Activated CD8-positive, alpha-beta memory T cell treated with anti-CD3 and anti-CD28 coated beads, Interleukin-2, amount 10 ng/mL, durations not matched to agents 7 days and 5 days (primary cell): ENCODE measurements at regions not wholly inside any gene's neighbourhood (a gene's known extent, or its start where the extent isn't known, plus 50 kb on each side); places are given as distances from the start of the nearest gene placed in this dataset.

ENCODE experiments used
- ATAC-seq: fragments of 150-1000 bp; cut with Tn5 transposase; one replicate; pipeline ENCODE4 v1.10.0; 2021; ENCODE audit warnings: moderate library complexity
- CTCF ChIA-PET: fragments of 350-600 bp; sonication (Branson Sonifier 250); formaldehyde crosslinking; loops from one replicate; lab custom pipeline; 2021; ENCODE audit warnings: antibody characterized with exemption; lab: Charles Lee
- DNase-seq: peaks from one replicate; pipeline ENCODE4 v3.0.0-alpha.2; 2020
- H3K27ac Mint-ChIP-seq: one replicate; pipeline ENCODE4 v1.8.0; 2021; ENCODE audit warnings: mild to moderate bottlenecking, mixed read lengths
- H3K27me3 Mint-ChIP-seq: one replicate; pipeline ENCODE4 v1.8.0; 2021; ENCODE audit warnings: mixed read lengths
- H3K36me3 Mint-ChIP-seq: one replicate; pipeline ENCODE4 v1.8.0; 2021; ENCODE audit warnings: mild to moderate bottlenecking, mixed read lengths
- H3K4me1 Mint-ChIP-seq: one replicate; pipeline ENCODE4 v1.8.0; 2021; ENCODE audit warnings: mixed read lengths
- H3K4me3 Mint-ChIP-seq: one replicate; pipeline ENCODE4 v1.8.0; 2021; ENCODE audit warnings: mild to moderate bottlenecking, moderate library complexity, mixed read lengths
- H3K9me3 Mint-ChIP-seq: one replicate; pipeline ENCODE4 v1.8.0; 2022; ENCODE audit warnings: low read depth, mixed read lengths

DNA sequence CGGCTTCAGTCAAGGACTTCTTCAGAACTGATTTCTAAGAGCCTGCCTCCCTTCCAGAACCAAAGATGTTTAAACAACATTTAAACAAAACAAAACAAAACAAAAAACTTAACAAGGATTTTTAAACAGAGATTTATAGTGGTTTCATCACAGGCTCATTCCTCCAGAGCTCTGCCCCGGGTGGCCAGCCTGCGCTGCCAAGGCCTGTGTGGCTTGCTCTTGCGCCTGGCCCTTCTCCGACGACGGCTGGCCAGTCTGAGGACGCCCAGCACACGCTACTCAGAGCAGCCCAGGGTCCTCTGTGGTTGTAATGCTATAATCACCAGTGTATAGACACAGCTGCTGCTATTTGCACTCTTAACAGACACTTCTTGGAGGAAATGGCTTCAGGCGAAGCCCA is 307.2 kb upstream of the MYOCD start:
- Mint-ChIP-seq H3K9me3 (peaks cover 6% of the 10 kb centered on the region), H3K27ac (no peak overlapping the region)
- CTCF ChIA-PET = no interaction called here

DNA sequence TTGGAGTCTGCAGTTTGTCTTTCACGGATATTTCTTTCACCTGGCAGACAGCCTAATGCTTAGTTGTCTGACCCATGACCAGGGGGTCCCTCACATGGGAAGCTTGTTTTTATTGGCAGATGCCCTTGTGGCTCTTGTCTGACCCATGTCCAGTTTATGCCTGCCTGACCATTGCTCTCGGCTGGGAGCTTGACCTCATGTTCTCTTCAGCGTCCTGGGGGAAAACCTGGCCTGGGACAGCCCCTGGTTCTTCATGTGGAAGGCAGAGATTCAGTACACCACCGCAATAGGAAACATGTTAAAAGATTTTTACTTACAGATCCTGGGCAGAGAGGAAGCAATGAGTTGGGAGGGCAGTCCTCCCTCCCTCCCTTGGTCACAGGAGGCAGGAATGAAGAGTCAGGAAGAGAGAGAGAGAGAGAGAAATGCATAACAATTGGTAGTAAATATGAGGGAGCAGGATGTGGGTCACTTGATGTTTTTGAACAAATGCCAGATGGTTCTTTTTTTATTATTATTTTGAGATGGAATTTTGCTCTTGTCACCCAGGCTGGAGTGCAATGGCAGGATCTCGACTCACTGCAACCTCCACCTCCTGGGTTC is 302.7 kb upstream of the MYOCD start:
- Mint-ChIP-seq H3K9me3 (peaks cover 13% of the 10 kb centered on the region), H3K27ac (no peak overlapping the region), H3K27me3 (no peaks in the 10 kb centered on the region), H3K4me3 (no peak overlapping the region), H3K4me1 (no peaks in the 10 kb centered on the region), H3K36me3 (no peaks in the 10 kb centered on the region)
- no peak for ATAC-seq
- DNase-seq = no peak
- CTCF ChIA-PET = no interaction called here

More for the DNA sequence above, 307.2 kb upstream of the MYOCD start:
- DNase-seq (no peak), ATAC-seq (no peak)
- Mint-ChIP-seq H3K4me1 (no peaks in the 10 kb centered on the region), H3K36me3 (no peaks in the 10 kb centered on the region), H3K4me3 (no peak overlapping the region), H3K27me3 (no peaks in the 10 kb centered on the region)

DNA sequence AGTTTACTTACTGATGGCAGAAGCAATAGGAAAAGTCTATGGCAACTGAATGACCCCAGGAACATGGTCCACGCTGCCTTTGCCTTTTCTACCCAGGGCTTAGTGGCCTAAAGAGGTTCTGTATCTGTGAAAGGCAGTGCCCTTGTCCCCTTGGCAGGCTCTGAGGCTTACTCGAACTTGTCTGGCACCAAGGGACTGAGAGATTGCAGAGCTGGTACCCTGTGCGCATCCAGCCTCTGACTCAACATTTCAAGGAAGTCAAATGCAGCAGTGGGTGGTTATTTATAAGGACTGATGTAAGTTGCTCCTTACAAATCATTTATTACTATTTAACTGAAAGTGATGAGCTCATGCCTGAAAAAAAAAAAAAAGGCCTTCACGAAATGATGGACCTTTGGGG is 299.9 kb upstream of the MYOCD start:
- CTCF ChIA-PET = no interaction called here
- DNase-seq = no peak
- Mint-ChIP-seq H3K9me3 (peaks cover 15% of the 10 kb centered on the region), H3K4me1 (no peaks in the 10 kb centered on the region), H3K36me3 (no peaks in the 10 kb centered on the region), H3K27me3 (no peaks in the 10 kb centered on the region), H3K27ac (no peak overlapping the region), H3K4me3 (no peak overlapping the region)
- ATAC-seq = no peak

DNA sequence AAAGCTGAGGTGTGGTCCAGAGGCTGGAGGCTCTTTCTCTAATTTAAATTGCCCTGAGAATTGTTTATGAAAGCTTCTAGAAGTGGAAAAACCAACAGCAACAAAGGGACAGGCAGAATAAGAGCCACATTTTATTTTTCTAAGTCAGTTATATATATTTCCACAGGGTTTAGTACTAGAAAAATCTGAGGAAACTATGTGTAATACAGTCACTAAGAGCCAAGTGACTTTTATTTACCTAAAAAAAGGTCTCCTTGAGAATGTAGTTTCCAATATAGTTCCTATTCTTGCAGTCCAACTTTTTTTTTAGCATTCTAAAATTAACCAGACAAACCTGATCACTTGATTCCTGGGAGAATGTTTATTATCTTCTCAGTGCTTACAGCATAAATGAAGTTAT is 296.6 kb upstream of the MYOCD start:
- Mint-ChIP-seq H3K27ac (no peak overlapping the region), H3K4me3 (no peak overlapping the region), H3K9me3 (peaks cover 9% of the 10 kb centered on the region), H3K27me3 (no peaks in the 10 kb centered on the region), H3K4me1 (no peaks in the 10 kb centered on the region), H3K36me3 (no peaks in the 10 kb centered on the region)
- CTCF ChIA-PET = no interaction called here
- DNase-seq (no peak), ATAC-seq (no peak)

DNA sequence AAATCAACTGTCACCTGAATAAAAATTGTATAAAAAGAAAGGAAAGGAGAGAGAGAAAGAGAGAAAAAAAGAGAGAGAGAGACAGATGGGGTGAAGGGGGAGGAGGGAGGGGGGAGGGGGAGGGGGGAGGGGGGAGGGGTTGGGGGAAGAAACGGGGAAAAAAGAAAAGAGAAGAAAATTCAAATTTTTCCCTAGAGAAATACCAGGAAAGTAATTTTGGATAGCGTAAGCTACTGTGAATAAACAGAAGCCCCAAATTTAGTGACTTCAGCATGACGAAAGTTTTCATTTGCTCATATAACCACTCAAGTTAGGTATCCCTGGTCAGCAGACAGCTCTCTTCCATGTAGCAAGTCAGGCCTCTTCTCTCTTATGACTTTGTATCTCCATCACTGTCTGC is 289.4 kb upstream of the MYOCD start:
- Mint-ChIP-seq H3K4me1 (no peaks in the 10 kb centered on the region), H3K9me3 (peaks cover 4% of the 10 kb centered on the region), H3K27me3 (no peaks in the 10 kb centered on the region), H3K36me3 (no peaks in the 10 kb centered on the region), H3K27ac (no peak overlapping the region), H3K4me3 (no peak overlapping the region)
- no peak for DNase-seq
- no peak for ATAC-seq
- CTCF ChIA-PET = no interaction called here

DNA sequence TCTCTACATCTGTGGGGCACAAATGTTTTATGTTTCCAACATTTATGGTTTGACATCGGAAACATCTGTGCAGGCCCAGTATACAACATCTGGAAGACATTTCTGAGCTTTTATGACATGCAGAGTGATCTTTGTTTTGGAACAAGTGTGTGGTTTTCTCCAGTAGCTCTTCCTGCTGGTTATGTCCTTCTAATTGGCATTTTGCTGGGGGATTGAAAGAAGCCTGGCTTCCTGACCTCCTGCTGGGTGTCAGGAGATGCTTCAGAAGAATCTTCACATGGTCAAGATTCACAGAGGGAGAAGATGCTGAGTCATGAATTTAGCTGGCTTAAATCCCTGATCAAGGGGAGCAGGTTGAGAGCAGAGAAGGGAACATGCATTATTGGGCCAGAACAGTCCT is 279.5 kb upstream of the MYOCD start:
- peaks cover 3% of the 10 kb centered on the region for H3K9me3 Mint-ChIP-seq
- no peak overlapping the region for H3K4me3 Mint-ChIP-seq
- CTCF ChIA-PET = no interaction called here
- H3K36me3 Mint-ChIP-seq = no peaks in the 10 kb centered on the region
- ATAC-seq = no peak
- H3K27ac Mint-ChIP-seq = no peak overlapping the region
- DNase-seq = no peak
- no peaks in the 10 kb centered on the region for H3K4me1 Mint-ChIP-seq
- H3K27me3 Mint-ChIP-seq = no peaks in the 10 kb centered on the region

DNA sequence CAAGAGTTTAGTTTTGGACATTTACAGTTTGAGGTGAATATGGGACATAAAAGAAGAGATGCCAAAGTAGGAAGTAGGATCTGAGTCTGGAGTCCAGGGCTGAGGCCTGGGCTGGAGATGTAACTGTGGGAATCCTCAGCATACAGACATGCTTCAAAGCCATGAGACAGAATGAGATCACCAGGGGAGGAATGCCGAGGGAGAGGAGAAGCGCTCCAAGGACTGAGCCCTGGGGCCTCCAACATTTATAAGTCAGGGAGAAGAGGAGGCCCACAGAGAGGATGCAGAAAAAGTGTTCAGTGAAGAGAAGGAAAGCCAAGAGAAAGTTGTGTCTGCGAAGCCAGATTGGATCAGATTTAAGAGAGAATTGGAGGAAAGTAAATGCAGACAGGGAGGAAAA is 277.5 kb upstream of the MYOCD start:
- no peaks in the 10 kb centered on the region for H3K4me1 Mint-ChIP-seq
- H3K27me3 Mint-ChIP-seq = no peaks in the 10 kb centered on the region
- CTCF ChIA-PET = no interaction called here
- no peak overlapping the region for H3K4me3 Mint-ChIP-seq
- H3K36me3 Mint-ChIP-seq = no peaks in the 10 kb centered on the region
- H3K9me3 Mint-ChIP-seq = peaks cover 2% of the 10 kb centered on the region
- DNase-seq (no peak), ATAC-seq (no peak)
- H3K27ac Mint-ChIP-seq = no peak overlapping the region

DNA sequence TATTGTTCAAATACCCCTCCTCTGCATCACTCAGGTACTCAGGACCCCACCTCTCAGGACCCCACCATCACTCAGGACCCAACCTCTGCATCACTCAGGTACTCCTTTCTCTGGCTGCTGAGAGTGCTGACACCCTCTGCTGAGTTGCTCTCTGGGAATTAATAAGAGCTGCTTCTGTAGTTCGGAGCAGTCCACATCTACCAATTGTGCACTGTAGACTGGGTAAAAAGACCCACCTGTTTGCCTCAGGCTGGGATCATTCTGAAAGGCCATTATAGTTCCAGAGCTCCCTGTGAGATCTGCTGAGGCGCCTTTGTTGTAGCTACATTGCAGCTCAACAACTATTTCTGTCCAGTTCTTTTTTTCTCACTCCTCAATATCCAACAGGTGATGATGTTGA is 276.3 kb upstream of the MYOCD start:
- no peak for ATAC-seq
- CTCF ChIA-PET = no interaction called here
- peaks cover 6% of the 10 kb centered on the region for H3K9me3 Mint-ChIP-seq

DNA sequence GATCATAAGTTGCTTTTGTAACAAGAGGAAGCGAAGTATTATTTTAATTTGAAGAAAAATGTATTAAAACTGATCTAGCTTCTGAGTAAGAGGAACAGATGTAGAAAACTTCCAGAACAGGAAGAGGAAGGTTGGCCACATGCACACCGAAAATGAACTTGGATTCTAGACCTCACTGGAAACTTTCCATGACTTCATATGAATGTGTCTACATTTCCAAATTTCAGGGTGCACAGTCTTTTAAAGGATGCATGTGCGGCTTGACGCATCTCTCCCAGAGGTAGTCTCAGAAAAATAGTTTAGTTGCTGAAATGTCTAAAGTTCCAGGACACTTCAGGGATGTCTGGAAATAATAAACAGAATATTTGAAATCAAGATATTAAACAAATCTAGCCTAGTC is 275.1 kb upstream of the MYOCD start:
- DNase-seq = no peak
- H3K9me3 Mint-ChIP-seq = peaks cover 6% of the 10 kb centered on the region

More for the DNA sequence above, 276.3 kb upstream of the MYOCD start:
- Mint-ChIP-seq H3K4me3 (no peak overlapping the region), H3K27me3 (no peaks in the 10 kb centered on the region), H3K27ac (no peak overlapping the region), H3K36me3 (no peaks in the 10 kb centered on the region), H3K4me1 (no peaks in the 10 kb centered on the region)
- DNase-seq = no peak

DNA sequence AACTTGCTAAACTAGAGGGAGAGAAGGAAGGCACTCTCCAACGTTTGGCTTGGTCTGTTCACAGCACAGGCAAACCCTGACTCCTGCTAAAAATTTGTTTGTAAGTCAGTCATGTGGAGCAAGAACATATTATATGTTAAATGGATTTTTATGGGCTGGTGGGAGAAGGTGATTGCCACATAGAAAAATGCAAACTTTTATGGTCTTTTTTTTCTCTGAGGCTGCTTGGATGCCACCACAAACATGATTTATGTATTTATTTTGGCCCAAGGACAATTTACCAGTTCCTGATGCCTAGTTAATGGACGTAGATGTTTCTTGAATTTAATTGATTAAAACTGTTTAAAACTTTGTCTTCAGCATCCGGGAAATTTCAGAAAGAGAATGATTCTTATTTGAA is 274.2 kb upstream of the MYOCD start:
- no peak for ATAC-seq

More for the DNA sequence above, 275.1 kb upstream of the MYOCD start:
- Mint-ChIP-seq H3K4me3 (no peak overlapping the region), H3K4me1 (no peaks in the 10 kb centered on the region), H3K27me3 (no peaks in the 10 kb centered on the region), H3K36me3 (no peaks in the 10 kb centered on the region), H3K27ac (no peak overlapping the region)
- CTCF ChIA-PET = no interaction called here
- no peak for ATAC-seq

DNA sequence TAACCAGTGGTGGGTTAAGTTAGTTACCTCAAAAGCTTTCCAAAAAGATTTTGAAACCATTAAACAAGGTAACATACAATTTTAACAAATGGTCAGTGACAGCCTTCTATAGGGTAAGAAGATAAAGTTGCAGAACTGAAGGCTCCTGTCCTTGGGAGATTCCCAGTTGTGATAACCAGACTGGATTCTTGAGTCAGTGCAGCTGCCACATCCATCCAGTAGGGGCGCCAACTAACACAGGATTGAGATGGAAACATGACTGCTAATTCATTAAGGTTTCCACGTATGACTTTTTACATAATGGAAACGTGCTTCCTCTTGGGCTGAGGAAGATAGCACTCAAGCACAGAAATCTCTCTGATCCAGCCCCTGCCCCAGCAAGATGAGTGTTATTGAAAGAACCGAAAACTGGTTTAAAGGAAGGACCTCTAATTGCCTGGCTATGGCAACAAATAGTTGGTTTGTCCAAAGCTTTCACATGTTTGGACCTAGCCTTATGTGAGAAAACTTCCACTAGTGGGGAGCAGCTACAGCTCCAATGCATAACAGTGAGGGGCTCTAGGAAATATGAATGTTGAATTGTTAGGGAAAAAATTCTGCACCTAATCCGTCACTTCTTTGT is 269.8 kb upstream of the MYOCD start:
- no peak for DNase-seq
- Mint-ChIP-seq H3K4me3 (no peak overlapping the region), H3K4me1 (no peaks in the 10 kb centered on the region), H3K27ac (no peak overlapping the region), H3K9me3 (peaks cover 16% of the 10 kb centered on the region), H3K36me3 (no peaks in the 10 kb centered on the region), H3K27me3 (no peaks in the 10 kb centered on the region)
- CTCF ChIA-PET = no interaction called here
- ATAC-seq = no peak

More for the DNA sequence above, 274.2 kb upstream of the MYOCD start:
- Mint-ChIP-seq H3K36me3 (no peaks in the 10 kb centered on the region), H3K27me3 (no peaks in the 10 kb centered on the region), H3K9me3 (peaks cover 9% of the 10 kb centered on the region), H3K4me1 (no peaks in the 10 kb centered on the region), H3K27ac (no peak overlapping the region), H3K4me3 (no peak overlapping the region)
- CTCF ChIA-PET = no interaction called here
- no peak for DNase-seq

DNA sequence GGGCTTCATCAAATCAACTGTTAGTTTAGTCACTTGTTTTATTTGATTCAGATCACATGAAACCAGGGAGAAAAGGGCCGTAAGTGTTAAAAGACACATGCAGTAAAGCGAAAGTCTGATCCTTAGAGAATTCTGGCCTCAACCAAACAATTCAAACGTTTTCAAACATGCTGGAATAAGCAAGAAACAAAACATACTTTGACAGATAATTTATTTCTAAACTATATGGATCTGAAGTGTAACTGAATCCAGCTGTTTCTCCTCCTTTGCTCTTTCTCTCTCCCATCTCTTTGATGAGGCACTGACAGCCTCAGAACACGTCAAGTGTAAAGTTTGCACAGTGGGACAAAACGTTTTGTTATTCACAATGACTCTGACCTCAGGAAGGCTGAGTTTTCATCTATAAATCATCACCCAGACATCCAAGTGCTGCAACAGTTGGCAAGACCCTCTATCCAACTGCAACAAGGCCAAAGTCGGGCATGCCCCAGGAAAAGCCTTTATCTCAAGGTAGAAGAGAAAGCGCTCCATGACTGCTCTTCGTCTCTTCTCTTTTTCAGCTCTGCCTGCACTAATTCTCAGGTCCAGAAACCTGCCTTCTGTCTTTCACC is 267.1 kb upstream of the MYOCD start:
- no peak overlapping the region for H3K4me3 Mint-ChIP-seq
- no peaks in the 10 kb centered on the region for H3K27me3 Mint-ChIP-seq
- peaks cover 14% of the 10 kb centered on the region for H3K9me3 Mint-ChIP-seq
- H3K36me3 Mint-ChIP-seq = no peaks in the 10 kb centered on the region
- ATAC-seq = no peak
- H3K27ac Mint-ChIP-seq = no peak overlapping the region
- CTCF ChIA-PET = no interaction called here
- no peaks in the 10 kb centered on the region for H3K4me1 Mint-ChIP-seq
- DNase-seq = no peak

DNA sequence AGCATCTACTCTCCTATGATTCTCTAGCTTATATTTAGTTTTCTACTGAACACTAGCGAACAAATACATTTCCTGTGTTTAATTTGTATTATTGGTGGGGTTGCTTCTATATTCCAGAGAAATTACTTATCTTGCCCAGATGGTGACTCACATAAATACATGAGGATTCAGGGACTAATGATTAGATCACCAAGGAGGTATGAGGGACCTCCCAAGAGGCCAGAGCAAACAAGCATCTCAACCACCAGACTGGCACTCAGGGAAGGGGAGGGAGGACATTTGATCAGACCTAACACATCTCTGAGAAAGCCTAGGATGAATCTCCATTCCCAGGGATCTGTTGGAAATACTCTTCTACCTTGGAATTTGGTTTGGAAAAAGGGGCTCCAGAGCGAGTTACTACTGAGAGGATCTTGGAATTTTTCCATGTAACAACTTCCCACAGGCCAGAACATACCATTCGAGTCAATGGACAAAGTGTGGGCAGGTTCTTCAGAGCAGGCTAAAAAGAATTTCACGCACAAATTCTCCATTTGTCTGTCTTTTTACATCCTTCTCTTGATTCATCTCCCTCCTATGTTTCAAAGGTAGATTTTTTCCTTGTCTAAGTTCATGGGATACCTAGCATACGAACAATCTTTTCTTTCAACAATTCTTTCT is 262.6 kb upstream of the MYOCD start:
- no peaks in the 10 kb centered on the region for H3K4me1 Mint-ChIP-seq
- CTCF ChIA-PET = no interaction called here
- no peaks in the 10 kb centered on the region for H3K27me3 Mint-ChIP-seq
- H3K4me3 Mint-ChIP-seq = no peak overlapping the region
- no peak for ATAC-seq
- no peak for DNase-seq
- H3K27ac Mint-ChIP-seq = no peak overlapping the region
- no peaks in the 10 kb centered on the region for H3K36me3 Mint-ChIP-seq
- peaks cover 9% of the 10 kb centered on the region for H3K9me3 Mint-ChIP-seq

DNA sequence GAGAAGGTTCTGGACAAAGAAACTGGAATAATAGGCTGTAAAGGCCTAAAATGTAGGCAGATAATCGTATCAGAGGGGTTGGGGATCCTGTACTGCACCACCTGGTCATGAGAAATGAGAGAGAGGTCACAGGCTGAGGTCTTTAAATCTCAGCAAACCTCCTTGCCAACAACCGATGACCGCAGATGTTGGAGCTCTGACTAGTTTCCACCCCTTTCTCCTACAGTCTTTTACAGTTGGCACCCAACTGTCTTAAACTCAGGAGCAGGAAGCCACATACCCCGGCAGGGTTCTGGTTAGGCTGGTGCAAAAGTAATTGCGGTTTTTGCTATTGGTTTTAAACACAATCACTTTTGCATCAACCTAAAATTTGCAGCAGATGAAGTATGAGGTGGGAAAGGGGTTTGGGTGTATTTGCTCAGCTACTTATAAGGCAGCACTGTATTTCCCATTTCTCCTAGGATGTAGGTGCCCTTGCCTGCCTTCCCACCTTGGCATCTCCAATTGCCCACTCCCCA is 261.8 kb upstream of the MYOCD start:
- H3K27me3 Mint-ChIP-seq = no peaks in the 10 kb centered on the region
- peaks cover 5% of the 10 kb centered on the region for H3K9me3 Mint-ChIP-seq
- no peak for DNase-seq
- H3K36me3 Mint-ChIP-seq = no peaks in the 10 kb centered on the region
- H3K27ac Mint-ChIP-seq = no peak overlapping the region
- no peaks in the 10 kb centered on the region for H3K4me1 Mint-ChIP-seq
- CTCF ChIA-PET = no interaction called here
- H3K4me3 Mint-ChIP-seq = no peak overlapping the region
- no peak for ATAC-seq
